ENCODE measurements at regions not wholly inside any gene's neighbourhood (a gene's known extent, or its start where the extent isn't known, plus 50 kb on each side); places are given as distances from the start of the nearest gene placed in this dataset.

- H3K4me3 ChIP-seq (ENCODE audit: low read length), result no peak overlapping the region
- no peak for TF ChIP-seq CTCF (conservative IDR thresholded peaks at IDR 0.05; ENCODE audit: low read length)
- DNase-seq (ENCODE audit: low read depth), result no peak
Measured at GRCh38 chr5:110088676-110089436, 399.1 kb downstream of the MAN2A1 start.

- no peak for DNase-seq (ENCODE audit: low read depth)
- no peak for TF ChIP-seq CTCF (conservative IDR thresholded peaks at IDR 0.05; ENCODE audit: low read length)
- H3K4me3 ChIP-seq (ENCODE audit: low read length), result no peak overlapping the region
Measured at GRCh38 chr5:110092955-110093785, 403.4 kb downstream of the MAN2A1 start.

GRCh38 chr5:110094109-110094508 is 404.4 kb downstream of the MAN2A1 start:
- no peak overlapping the region for H3K4me3 ChIP-seq (ENCODE audit: low read length)
- DNase-seq (ENCODE audit: low read depth), result no peak
- no peak for TF ChIP-seq CTCF (conservative IDR thresholded peaks at IDR 0.05; ENCODE audit: low read length)

DNA sequence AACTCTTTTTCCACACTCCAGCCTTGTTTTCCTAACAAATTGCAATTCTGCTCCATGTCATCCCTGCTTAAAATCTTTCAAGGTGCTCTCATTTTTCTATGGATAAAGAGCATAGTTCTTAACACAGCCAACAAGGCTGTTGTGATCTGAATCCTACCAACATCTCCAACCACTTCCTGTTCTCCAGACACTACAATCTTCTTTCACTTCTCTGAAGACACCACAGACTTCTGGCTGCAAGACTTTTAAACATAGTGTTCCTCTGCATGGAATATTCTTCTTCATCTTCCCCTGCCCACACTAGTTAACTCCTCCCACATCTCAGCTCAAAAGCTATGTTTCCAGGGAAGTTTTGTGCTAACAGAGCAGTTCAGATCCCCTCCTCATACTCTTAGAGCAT is 404.8 kb downstream of the MAN2A1 start:
- no peak overlapping the region for H3K4me3 ChIP-seq (ENCODE audit: low read length)
- no peak for DNase-seq (ENCODE audit: low read depth)
- no peak for TF ChIP-seq CTCF (conservative IDR thresholded peaks at IDR 0.05; ENCODE audit: low read length)

GRCh38 chr5:110096419-110096818 is 406.7 kb downstream of the MAN2A1 start:
- no peak for DNase-seq (ENCODE audit: low read depth)
- no peak for TF ChIP-seq CTCF (conservative IDR thresholded peaks at IDR 0.05; ENCODE audit: low read length)
- H3K4me3 ChIP-seq (ENCODE audit: low read length), result no peak overlapping the region

DNA sequence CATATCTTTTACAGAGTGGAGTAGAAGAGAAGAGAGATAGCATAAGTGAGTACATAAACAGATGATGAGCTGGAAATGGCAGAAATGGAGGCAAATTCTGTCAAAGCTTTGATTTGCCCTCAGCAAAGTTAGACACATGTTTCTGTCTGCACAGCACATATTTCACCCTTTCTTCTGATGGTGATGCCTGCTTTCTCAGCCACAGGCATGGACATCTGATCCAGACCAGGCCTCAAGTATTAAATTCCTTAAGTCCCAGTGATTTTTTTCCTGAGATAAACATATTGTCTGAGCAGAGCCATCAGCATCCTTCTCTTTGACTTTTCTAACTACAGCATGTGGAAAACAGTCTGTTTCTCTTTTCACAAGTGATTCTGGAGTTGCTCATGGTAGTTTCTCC is 409.8 kb downstream of the MAN2A1 start:
- DNase-seq (ENCODE audit: low read depth), result peak; percentile 32
- no peak overlapping the region for H3K4me3 ChIP-seq (ENCODE audit: low read length)
- TF ChIP-seq CTCF (conservative IDR thresholded peaks at IDR 0.05; ENCODE audit: low read length), result no peak

DNA sequence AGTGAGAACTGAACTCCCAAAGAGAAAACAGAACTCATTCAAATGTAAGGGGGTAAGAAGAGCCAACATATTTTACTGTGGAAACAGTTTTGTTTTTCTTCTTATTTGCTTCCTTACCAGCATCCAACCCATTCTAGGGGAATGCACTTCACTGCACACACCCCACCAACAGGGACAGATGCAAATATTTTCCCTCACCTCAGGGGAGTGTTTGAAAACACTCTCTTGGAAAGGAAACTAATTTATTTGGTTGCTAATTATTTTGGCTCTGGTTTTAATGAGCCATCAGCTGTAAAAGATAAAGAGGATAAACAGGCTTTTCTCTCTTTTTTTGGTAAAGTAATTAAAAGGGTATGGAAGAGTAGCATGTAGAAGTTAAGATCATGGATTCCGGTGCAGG is 413.4 kb downstream of the MAN2A1 start:
- no peak overlapping the region for H3K4me3 ChIP-seq (ENCODE audit: low read length)
- DNase-seq (ENCODE audit: low read depth), result no peak
- no peak for TF ChIP-seq CTCF (conservative IDR thresholded peaks at IDR 0.05; ENCODE audit: low read length)
